ENCODE measurements at regions not wholly inside any gene's neighbourhood (a gene's known extent, or its start where the extent isn't known, plus 50 kb on each side); places are given as distances from the start of the nearest gene placed in this dataset.
"Not testable (repeated sequence)": the region's sequence is repeated elsewhere in the genome, so short reads cannot be mapped to it uniquely, and the experiment has no call there.

- no peak for TF ChIP-seq JUND (IDR thresholded peaks at IDR 0.05; ENCODE audit: low read depth)
- in situ Hi-C loops (cut with HindIII; ENCODE audit: low pct_unique_long_range_greater_than_20kb, low sequenced_read_pairs) = no loop called here
- no peak for DNase-seq (ENCODE audit: low read depth in 1 of 2, low spot score in 1 of 2)
These were observed 73.8 kb upstream of the CDON start for GRCh38 chr11:126136507-126136906.

DNA sequence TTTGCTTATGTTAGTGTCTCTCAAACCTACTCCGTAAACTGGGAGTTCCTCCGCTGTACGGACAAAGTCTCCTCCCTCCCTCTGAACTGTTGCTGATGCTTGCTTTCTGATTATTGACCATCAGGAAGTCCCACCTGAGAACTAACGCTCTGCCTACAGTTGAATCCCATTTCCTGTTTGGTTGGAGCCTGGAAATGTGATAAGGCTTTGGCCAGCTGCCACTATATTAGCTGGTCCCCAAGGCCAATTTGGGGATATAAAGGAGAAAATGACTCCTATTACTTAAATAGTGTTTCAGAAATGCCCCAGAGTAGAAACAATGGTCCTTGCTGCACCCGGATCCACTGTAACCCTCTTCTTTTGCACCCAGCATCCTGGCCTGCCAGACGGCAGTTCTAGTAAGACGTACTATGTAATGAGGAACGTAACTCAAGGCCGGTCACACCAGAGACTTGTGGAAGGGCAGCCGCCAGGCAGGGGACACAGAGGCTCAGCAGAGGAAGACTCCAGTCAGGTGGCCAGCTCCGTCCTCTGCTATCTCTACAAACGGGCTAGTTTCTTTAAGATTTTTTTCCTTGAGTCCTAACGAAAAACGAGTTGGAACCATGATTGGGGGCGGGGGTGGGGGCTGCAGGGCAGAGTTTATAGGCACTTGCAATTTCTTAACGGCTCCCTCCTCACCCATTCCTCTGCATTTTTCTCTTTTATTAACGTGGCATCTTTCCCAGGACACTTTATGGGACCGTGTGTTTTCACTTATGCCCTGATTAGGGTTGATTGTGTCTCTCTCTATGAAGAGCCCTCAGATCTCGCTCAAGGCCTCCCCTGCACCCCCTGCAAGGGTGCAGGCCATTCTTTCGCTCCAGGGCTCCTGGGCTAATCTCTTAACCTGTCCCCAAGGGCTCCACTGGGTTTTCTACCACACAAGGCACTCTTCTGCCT lies 72.8 kb upstream of the CDON start:
- no peak for DNase-seq (ENCODE audit: low read depth in 1 of 2, low spot score in 1 of 2)
- TF ChIP-seq JUND (IDR thresholded peaks at IDR 0.05; ENCODE audit: low read depth) = no peak
- in situ Hi-C loops (cut with HindIII; ENCODE audit: low pct_unique_long_range_greater_than_20kb, low sequenced_read_pairs) = no loop called here

DNA sequence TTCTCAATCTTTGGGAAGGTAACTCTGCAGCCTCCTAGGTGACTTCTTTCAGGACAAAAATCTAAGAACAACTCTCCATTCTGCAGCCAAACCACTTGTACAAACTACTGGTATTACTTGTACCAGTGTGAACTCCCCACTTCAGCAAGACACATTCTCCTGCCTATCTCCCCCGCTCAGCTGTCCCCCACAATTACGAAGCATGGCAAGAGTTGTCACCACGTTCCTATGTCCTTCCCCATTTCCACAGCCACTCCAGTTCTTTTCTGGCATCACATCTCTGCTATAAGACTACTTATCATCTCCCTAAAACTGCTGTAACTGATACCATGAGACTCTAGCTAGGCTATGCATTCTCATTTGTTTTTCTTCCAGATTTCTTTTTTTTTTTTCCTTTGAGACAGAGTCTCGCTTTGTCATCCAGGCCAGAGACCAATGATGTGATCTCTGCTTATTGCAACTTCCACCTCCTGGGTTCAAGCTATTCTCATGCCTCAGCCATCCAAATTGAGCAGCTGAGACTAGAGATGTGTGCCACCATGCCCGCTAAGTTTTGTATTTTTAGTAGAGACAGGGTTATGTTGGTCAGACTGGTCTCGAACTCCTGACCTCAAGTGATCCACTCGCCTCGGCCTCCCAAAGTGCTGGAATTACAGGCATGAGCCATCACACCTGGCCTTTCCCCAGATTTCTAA lies 71.9 kb upstream of the CDON start:
- in situ Hi-C loops (cut with HindIII; ENCODE audit: low pct_unique_long_range_greater_than_20kb, low sequenced_read_pairs) = no loop called here
- no peak for TF ChIP-seq JUND (IDR thresholded peaks at IDR 0.05; ENCODE audit: low read depth)
- DNase-seq (ENCODE audit: low read depth in 1 of 2, low spot score in 1 of 2) = no peak

- DNase-seq (ENCODE audit: low read depth in 1 of 2, low spot score in 1 of 2) = no peak
- in situ Hi-C loops (cut with HindIII; ENCODE audit: low pct_unique_long_range_greater_than_20kb, low sequenced_read_pairs) = no loop called here
- no peak for TF ChIP-seq JUND (IDR thresholded peaks at IDR 0.05; ENCODE audit: low read depth)
These were observed 71.2 kb upstream of the CDON start for GRCh38 chr11:126133901-126134300.

DNA sequence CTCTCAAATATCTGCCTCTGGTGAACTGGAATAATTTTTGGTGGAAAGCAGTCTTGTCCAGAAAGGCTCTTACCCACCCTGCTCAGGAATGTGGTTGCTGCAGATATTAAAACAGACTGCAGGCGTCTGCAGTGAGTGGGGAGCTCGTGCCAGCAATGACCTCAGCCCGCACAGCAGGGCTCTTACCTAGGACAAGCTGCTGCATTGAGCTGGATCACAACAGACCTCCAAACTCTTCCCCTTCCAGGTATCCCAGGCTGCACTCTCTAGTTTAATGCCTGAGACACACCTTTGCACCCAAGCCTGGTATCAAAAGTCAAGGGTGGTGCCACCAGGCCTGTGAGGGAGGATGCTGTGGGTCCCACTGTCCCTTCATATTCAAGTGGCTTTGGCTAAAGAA lies 69.7 kb upstream of the CDON start:
- DNase-seq (ENCODE audit: low read depth in 1 of 2, low spot score in 1 of 2) = peak; percentile 68 to 80
- TF ChIP-seq JUND (IDR thresholded peaks at IDR 0.05; ENCODE audit: low read depth) = no peak
- in situ Hi-C loops (cut with HindIII; ENCODE audit: low pct_unique_long_range_greater_than_20kb, low sequenced_read_pairs) = no loop called here

DNA sequence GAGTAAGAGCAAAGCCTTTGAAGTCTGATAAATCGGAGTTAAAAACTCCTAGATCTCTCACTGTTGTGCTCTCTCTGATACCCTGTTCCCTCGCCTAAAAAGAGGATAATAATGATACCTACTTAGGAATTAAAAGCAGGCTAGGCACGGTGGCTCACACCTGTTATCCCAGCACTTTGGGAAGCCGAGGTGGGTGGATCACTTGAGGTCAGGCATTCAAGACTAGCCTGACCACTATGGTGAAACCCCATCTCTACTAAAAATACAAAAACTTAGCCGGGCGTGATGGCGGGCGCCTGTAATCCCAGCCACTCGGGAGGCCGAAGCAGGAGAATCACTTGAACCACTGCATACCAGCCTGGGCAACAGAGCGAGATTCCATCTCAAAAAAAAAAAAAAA lies 68.1 kb upstream of the CDON start:
- DNase-seq (ENCODE audit: low read depth in 1 of 2, low spot score in 1 of 2); in situ Hi-C loops (cut with HindIII; ENCODE audit: low pct_unique_long_range_greater_than_20kb, low sequenced_read_pairs): not testable (repeated sequence)

DNA sequence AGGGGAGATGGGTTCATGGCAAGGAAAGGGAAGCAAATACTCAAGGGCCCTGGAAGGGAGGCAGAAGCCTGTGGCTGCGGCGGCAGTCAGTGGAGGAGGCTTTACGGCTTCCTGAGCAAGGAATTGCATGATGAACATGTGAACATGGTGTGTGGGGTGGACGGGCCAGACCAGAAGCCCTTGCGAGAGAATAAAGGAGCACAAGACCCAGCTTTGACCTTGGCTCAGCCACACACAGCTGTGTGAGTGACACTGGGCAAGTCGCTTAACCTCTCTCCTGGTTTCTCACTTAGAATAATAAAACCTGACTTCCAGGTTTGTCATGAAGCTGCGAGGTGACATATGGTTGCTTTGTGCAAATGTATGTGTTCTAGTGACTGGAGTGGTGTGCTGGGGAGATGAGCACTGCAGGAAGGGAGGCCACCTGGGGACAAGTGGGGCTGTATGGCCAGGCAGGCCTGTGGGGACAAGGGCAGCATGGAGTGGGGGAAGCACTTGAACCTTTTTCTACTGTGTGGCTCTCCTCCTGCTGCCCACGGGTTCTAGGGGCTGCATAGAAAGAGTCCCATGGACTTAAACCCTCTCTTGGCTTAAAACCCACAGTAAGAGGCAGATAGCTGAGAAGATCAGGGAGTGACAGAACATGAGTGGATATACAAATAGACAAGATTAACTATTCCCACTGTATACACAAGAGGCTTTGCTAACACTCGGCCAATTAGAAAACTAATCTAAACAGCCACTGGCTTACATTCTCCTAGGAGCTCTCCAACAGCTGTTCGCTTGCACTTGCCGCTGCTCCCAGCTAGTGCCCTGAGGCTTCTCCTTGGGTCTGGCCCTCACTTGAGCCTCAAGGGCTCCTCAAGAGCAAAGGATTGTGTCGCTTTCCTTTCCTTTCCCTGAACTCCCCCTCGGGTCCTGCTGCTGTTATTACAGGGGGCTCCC lies 67.3 kb upstream of the CDON start:
- TF ChIP-seq JUND (IDR thresholded peaks at IDR 0.05; ENCODE audit: low read depth) = no peak
- in situ Hi-C loops (cut with HindIII; ENCODE audit: low pct_unique_long_range_greater_than_20kb, low sequenced_read_pairs) = no loop called here
- DNase-seq (ENCODE audit: low read depth in 1 of 2, low spot score in 1 of 2) = peak in 1 of 2 experiments; percentile 46

DNA sequence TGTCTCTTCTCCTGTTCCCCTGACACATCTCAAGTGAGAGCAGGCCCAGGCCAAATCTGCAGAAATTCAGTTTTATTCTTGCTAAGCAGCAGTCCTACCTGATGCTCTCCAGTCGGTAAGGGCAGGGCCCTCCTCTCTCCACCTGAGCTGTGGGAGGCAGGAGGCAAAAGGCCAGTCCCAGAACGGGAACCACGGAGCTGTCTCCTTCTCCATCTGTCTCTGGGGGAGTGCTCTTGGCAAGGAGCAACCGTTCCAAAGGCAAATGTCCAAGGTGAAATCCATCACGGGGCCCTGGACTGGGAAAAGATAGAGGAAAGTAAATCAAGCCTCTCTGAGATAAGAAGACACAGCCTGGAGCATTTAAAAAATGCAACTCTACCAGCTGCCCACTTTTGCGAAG lies 65.2 kb upstream of the CDON start:
- TF ChIP-seq JUND (IDR thresholded peaks at IDR 0.05; ENCODE audit: low read depth) = no peak
- in situ Hi-C loops (cut with HindIII; ENCODE audit: low pct_unique_long_range_greater_than_20kb, low sequenced_read_pairs) = no loop called here
- no peak for DNase-seq (ENCODE audit: low read depth in 1 of 2, low spot score in 1 of 2)

- in situ Hi-C loops (cut with HindIII; ENCODE audit: low pct_unique_long_range_greater_than_20kb, low sequenced_read_pairs) = no loop called here
- no peak for DNase-seq (ENCODE audit: low read depth in 1 of 2, low spot score in 1 of 2)
- no peak for TF ChIP-seq JUND (IDR thresholded peaks at IDR 0.05; ENCODE audit: low read depth)
These were observed 64.7 kb upstream of the CDON start for GRCh38 chr11:126127284-126127845.

DNA sequence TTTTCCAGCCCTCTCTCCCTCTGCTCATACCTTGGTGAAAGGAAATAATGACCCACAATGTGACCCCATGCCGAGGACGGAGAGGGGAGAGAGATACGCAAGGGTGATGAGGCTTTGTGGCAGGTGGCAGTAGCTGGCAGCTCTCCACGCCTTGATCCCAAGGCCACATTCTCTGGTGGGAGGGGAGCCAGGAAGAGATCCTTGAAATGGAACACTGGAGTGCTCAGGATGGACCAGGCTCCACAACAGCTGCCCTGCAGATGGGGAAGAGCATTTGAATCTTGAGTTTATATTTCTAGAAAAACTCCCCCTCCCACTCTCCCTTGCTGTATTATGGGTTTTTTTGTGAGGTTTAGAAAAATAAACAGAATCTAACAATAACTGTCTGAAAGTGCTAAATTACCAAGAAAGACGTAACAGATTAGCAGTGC lies 61.6 kb upstream of the CDON start:
- no peak for TF ChIP-seq JUND (IDR thresholded peaks at IDR 0.05; ENCODE audit: low read depth)
- in situ Hi-C loops (cut with HindIII; ENCODE audit: low pct_unique_long_range_greater_than_20kb, low sequenced_read_pairs) = no loop called here
- DNase-seq (ENCODE audit: low read depth in 1 of 2, low spot score in 1 of 2) = no peak

DNA sequence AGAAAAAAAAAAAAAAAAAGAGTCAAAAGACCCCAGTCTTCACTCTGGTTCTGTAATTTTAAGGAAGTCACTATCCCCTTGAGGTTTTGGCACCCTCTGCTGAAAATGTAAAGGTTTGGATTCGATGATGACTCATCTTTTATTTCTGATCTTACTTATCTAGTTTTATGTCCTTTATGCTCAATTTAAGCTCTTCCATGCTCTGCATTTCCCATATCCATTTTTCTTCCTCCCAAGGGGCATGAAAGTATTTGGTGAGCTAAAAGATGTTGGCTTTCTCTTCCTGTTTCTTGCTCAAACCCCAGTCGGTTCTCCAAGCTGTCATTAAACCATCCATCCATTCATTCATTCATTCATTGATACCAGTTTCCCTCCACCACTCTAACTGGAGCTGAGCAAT lies 61.0 kb upstream of the CDON start:
- in situ Hi-C loops (cut with HindIII; ENCODE audit: low pct_unique_long_range_greater_than_20kb, low sequenced_read_pairs) = no loop called here
- no peak for DNase-seq (ENCODE audit: low read depth in 1 of 2, low spot score in 1 of 2)
- no peak for TF ChIP-seq JUND (IDR thresholded peaks at IDR 0.05; ENCODE audit: low read depth)

DNA sequence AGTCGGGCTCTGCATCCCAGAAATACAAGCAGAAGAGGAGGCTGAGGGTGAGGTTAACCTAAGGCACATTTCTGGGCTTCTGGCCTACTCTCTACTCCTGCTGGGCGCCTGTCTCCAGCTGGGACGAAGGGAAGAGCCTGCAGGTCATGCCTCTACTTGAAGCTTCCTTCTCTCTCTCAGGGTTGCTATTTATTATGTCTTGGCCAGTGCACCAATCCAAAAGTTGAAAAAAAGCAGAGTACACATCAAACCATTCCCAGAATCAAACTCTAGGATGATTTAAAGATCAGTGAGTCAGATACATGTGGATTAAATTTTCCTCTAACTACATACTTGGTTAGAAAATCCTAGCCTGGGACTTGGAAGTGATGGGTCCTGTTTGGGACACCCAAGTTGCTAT lies 60.2 kb upstream of the CDON start:
- no peak for TF ChIP-seq JUND (IDR thresholded peaks at IDR 0.05; ENCODE audit: low read depth)
- in situ Hi-C loops (cut with HindIII; ENCODE audit: low pct_unique_long_range_greater_than_20kb, low sequenced_read_pairs) = no loop called here

More for the DNA sequence above, 60.2 kb upstream of the CDON start:
- no peak for DNase-seq (ENCODE audit: low read depth in 1 of 2, low spot score in 1 of 2)
